ENCODE measurements at regions not wholly inside any gene's neighbourhood (a gene's known extent, or its start where the extent isn't known, plus 50 kb on each side); places are given as distances from the start of the nearest gene placed in this dataset.

DNA sequence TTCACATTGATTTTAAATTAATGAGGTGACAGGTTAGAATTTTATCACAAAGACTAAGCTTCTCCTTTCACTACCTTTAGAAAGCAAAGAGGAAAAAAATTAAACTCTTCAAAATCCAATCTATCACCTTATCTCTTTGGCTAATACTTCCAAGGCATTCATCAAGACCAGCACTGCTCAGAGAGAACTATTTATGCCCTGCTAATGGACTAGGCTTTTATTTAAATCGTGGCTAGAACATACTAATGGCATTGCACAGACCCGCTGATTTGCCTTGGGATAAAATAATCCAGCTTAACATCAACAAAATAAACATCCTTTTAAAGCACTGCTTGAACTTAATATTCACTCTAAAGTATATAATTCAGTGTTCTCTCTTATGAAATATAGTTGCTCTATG, 880.4 kb downstream of the HACE1 start:
- H3K36me3 ChIP-seq (ENCODE audit: insufficient read depth, low read length) = no peaks in the 10 kb centered on the region
- no peak overlapping the region for H3K4me3 Mint-ChIP-seq
- H3K27me3 Mint-ChIP-seq = no peaks in the 10 kb centered on the region
- H3K4me1 Mint-ChIP-seq = no peaks in the 10 kb centered on the region
- H3K4me3 ChIP-seq (ENCODE audit: low read length) = no peak overlapping the region
- no peak for DNase-seq
- no peaks in the 10 kb centered on the region for H3K9me3 ChIP-seq (ENCODE audit: low read length)
- H3K27ac ChIP-seq (ENCODE audit: low read depth, low read length) = no peak overlapping the region
- H3K27me3 ChIP-seq (ENCODE audit: insufficient read depth, low read length, poor library complexity, severe bottlenecking) = no peaks in the 10 kb centered on the region
- POLR2A ChIA-PET = no interaction called here
- H3K27ac Mint-ChIP-seq = no peak overlapping the region
- H3K9me3 Mint-ChIP-seq = peaks cover 0 to 24% (median 5%) of the 10 kb centered on the region in 5 donors
- no peaks in the 10 kb centered on the region for H3K4me1 ChIP-seq (ENCODE audit: insufficient read depth, low read length)
- CTCF ChIA-PET = no interaction called here
- H3K36me3 Mint-ChIP-seq = no peaks in the 10 kb centered on the region

GRCh38 chr6:103937389-103937788, 922.3 kb downstream of the HACE1 start:
- Mint-ChIP-seq H3K4me1 (no peaks in the 10 kb centered on the region), H3K27ac (no peak overlapping the region), H3K4me3 (no peak overlapping the region), H3K36me3 (no peaks in the 10 kb centered on the region), H3K9me3 (peaks cover 0 to 11% (median 4%) of the 10 kb centered on the region in 5 donors), H3K27me3 (no peaks in the 10 kb centered on the region)
- no peaks in the 10 kb centered on the region for H3K4me1 ChIP-seq (ENCODE audit: insufficient read depth, low read length)
- H3K4me3 ChIP-seq (ENCODE audit: low read length) = no peak overlapping the region
- H3K27me3 ChIP-seq (ENCODE audit: insufficient read depth, low read length, poor library complexity, severe bottlenecking) = no peaks in the 10 kb centered on the region
- no peak for DNase-seq
- ChIA-PET CTCF (no interaction called here), POLR2A (no interaction called here)
- H3K36me3 ChIP-seq (ENCODE audit: insufficient read depth, low read length) = no peaks in the 10 kb centered on the region
- no peak overlapping the region for H3K27ac ChIP-seq (ENCODE audit: low read depth, low read length)
- no peaks in the 10 kb centered on the region for H3K9me3 ChIP-seq (ENCODE audit: low read length)

GRCh38 chr6:103925317-103925716, 934.4 kb downstream of the HACE1 start:
- Mint-ChIP-seq H3K4me3 (no peak overlapping the region), H3K36me3 (no peaks in the 10 kb centered on the region), H3K4me1 (no peaks in the 10 kb centered on the region), H3K9me3 (peaks cover 0 to 28% (median 4%) of the 10 kb centered on the region in 5 donors), H3K27me3 (no peaks in the 10 kb centered on the region), H3K27ac (no peak overlapping the region)
- CTCF ChIA-PET = no interaction called here
- POLR2A ChIA-PET = no interaction called here
- Histone ChIP-seq H3K4me1 (ENCODE audit: insufficient read depth, low read length) (no peaks in the 10 kb centered on the region), H3K36me3 (ENCODE audit: insufficient read depth, low read length) (no peaks in the 10 kb centered on the region), H3K27me3 (ENCODE audit: insufficient read depth, low read length, poor library complexity, severe bottlenecking) (no peaks in the 10 kb centered on the region), H3K4me3 (ENCODE audit: low read length) (no peak overlapping the region), H3K27ac (ENCODE audit: low read depth, low read length) (no peak overlapping the region), H3K9me3 (ENCODE audit: low read length) (no peaks in the 10 kb centered on the region)
- DNase-seq = no peak

DNA sequence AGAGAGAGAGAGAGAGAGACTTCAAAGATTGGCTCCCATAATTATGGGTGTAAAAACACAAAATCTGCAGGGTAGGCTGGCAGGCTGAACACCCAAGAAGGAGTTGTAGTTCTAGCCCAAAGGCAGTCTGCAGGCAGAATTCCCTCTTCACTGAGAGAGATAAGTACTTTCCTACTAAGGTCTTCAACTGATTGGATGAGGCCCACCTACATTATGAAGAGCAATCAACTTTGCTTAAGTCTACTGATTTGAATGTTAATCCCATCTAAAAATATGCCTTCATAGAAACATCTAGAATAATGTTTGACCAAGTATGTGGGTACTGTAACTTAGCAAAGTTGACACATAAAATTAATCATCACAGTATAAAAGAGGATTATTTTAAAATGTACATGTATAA, 949.7 kb downstream of the HACE1 start:
- H3K27me3 Mint-ChIP-seq = no peaks in the 10 kb centered on the region
- Histone ChIP-seq H3K4me1 (ENCODE audit: insufficient read depth, low read length) (no peaks in the 10 kb centered on the region), H3K4me3 (ENCODE audit: low read length) (no peak overlapping the region), H3K9me3 (ENCODE audit: low read length) (no peaks in the 10 kb centered on the region), H3K27me3 (ENCODE audit: insufficient read depth, low read length, poor library complexity, severe bottlenecking) (no peaks in the 10 kb centered on the region), H3K27ac (ENCODE audit: low read depth, low read length) (no peak overlapping the region), H3K36me3 (ENCODE audit: insufficient read depth, low read length) (no peaks in the 10 kb centered on the region)
- ChIA-PET POLR2A (no interaction called here), CTCF (no interaction called here)
- H3K27ac Mint-ChIP-seq = no peak overlapping the region
- H3K4me3 Mint-ChIP-seq = no peak overlapping the region
- H3K36me3 Mint-ChIP-seq = no peaks in the 10 kb centered on the region
- H3K9me3 Mint-ChIP-seq = peaks cover 0 to 23% (median 3%) of the 10 kb centered on the region in 5 donors
- no peaks in the 10 kb centered on the region for H3K4me1 Mint-ChIP-seq
- DNase-seq = no peak

DNA sequence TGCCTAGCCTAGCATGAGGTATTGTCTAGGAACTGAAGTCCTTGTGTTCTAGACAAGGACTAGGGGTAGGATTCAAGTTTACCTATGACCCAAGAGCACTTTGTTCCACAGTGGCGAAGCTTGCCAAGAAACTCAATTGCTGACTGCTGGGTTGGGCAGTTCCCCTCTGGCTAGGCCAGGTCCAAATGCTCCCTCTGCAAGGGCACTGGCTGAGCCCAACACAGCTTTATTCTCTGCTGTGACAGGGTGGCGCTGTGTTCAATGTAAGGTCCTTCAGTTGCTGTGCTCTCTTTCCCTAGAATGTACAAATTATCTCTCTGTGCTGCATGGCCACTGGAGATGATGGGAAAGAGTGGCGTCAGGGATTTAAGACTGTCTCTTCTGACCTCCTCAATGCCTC, 950.8 kb downstream of the HACE1 start:
- Histone ChIP-seq H3K4me1 (ENCODE audit: insufficient read depth, low read length) (no peaks in the 10 kb centered on the region), H3K36me3 (ENCODE audit: insufficient read depth, low read length) (no peaks in the 10 kb centered on the region), H3K9me3 (ENCODE audit: low read length) (no peaks in the 10 kb centered on the region), H3K27ac (ENCODE audit: low read depth, low read length) (no peak overlapping the region), H3K27me3 (ENCODE audit: insufficient read depth, low read length, poor library complexity, severe bottlenecking) (no peaks in the 10 kb centered on the region), H3K4me3 (ENCODE audit: low read length) (no peak overlapping the region)
- Mint-ChIP-seq H3K9me3 (peaks cover 0 to 29% (median 3%) of the 10 kb centered on the region in 5 donors), H3K27ac (no peak overlapping the region), H3K4me3 (no peak overlapping the region), H3K27me3 (no peaks in the 10 kb centered on the region), H3K36me3 (no peaks in the 10 kb centered on the region), H3K4me1 (no peaks in the 10 kb centered on the region)
- POLR2A ChIA-PET = no interaction called here
- CTCF ChIA-PET = no interaction called here
- no peak for DNase-seq

GRCh38 chr6:103895136-103895535, 964.6 kb downstream of the HACE1 start:
- H3K4me1 Mint-ChIP-seq = no peaks in the 10 kb centered on the region
- H3K4me3 Mint-ChIP-seq = no peak overlapping the region
- Histone ChIP-seq H3K36me3 (ENCODE audit: insufficient read depth, low read length) (no peaks in the 10 kb centered on the region), H3K27ac (ENCODE audit: low read depth, low read length) (no peak overlapping the region), H3K9me3 (ENCODE audit: low read length) (no peaks in the 10 kb centered on the region), H3K4me1 (ENCODE audit: insufficient read depth, low read length) (no peaks in the 10 kb centered on the region), H3K27me3 (ENCODE audit: insufficient read depth, low read length, poor library complexity, severe bottlenecking) (no peaks in the 10 kb centered on the region), H3K4me3 (ENCODE audit: low read length) (no peak overlapping the region)
- H3K9me3 Mint-ChIP-seq = peaks cover 0 to 8% (median 0%) of the 10 kb centered on the region in 5 donors
- POLR2A ChIA-PET = no interaction called here
- H3K27ac Mint-ChIP-seq = no peak overlapping the region
- no peaks in the 10 kb centered on the region for H3K36me3 Mint-ChIP-seq
- H3K27me3 Mint-ChIP-seq = no peaks in the 10 kb centered on the region
- no peak for DNase-seq
- CTCF ChIA-PET = no interaction called here

DNA sequence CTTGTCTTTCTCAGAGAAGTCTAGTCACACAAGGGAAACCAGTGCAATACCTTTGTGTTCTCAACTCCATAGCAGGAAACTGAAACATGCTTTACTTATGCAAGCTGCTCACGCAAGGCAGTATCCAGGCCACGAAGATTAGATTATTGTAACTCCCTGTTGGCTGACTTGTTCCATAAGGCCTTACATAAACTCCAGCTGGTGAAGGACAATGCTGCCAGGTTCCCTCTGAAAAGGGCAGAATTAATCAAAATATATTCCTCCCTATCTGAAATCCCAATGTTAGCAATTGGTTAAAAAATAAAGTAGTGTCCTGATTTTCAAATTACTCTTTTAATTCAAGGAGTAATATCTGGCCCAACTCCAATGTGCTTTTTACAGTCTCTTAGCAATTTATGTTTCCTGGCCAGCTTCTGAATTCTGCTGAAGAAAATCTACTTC, 966.6 kb downstream of the HACE1 start:
- Histone ChIP-seq H3K9me3 (ENCODE audit: low read length) (no peaks in the 10 kb centered on the region), H3K36me3 (ENCODE audit: insufficient read depth, low read length) (no peaks in the 10 kb centered on the region), H3K4me1 (ENCODE audit: insufficient read depth, low read length) (no peaks in the 10 kb centered on the region), H3K27me3 (ENCODE audit: insufficient read depth, low read length, poor library complexity, severe bottlenecking) (no peaks in the 10 kb centered on the region), H3K27ac (ENCODE audit: low read depth, low read length) (no peak overlapping the region), H3K4me3 (ENCODE audit: low read length) (no peak overlapping the region)
- no peaks in the 10 kb centered on the region for H3K36me3 Mint-ChIP-seq
- H3K27me3 Mint-ChIP-seq = no peaks in the 10 kb centered on the region
- POLR2A ChIA-PET = no interaction called here
- H3K9me3 Mint-ChIP-seq = peaks cover 0 to 8% (median 0%) of the 10 kb centered on the region in 5 donors
- H3K4me1 Mint-ChIP-seq = no peaks in the 10 kb centered on the region
- no peak overlapping the region for H3K4me3 Mint-ChIP-seq
- no peak overlapping the region for H3K27ac Mint-ChIP-seq
- DNase-seq = no peak
- CTCF ChIA-PET = no interaction called here

DNA sequence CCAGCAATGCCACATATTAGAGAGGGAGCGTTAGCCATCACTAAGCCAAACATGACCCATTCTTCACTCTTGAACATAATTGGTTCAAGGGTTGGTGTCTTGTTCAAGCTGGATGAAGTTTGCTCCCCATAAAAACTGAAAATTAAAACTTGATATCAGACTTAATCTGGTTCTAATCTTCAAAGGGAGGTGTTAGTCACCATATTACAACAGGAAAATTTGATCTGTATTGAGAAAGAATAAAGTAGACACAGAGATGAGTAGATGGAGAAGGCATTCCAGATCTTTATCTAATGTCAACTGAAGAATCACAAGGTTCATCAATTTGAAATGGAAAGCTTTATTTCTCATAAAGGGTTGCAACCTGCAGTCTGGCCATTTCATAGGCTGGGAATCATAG, 972.8 kb downstream of the HACE1 start:
- Histone ChIP-seq H3K4me3 (ENCODE audit: low read length) (no peak overlapping the region), H3K4me1 (ENCODE audit: insufficient read depth, low read length) (no peaks in the 10 kb centered on the region), H3K36me3 (ENCODE audit: insufficient read depth, low read length) (no peaks in the 10 kb centered on the region), H3K27ac (ENCODE audit: low read depth, low read length) (no peak overlapping the region), H3K27me3 (ENCODE audit: insufficient read depth, low read length, poor library complexity, severe bottlenecking) (no peaks in the 10 kb centered on the region), H3K9me3 (ENCODE audit: low read length) (no peaks in the 10 kb centered on the region)
- Mint-ChIP-seq H3K9me3 (peaks cover 0 to 14% (median 4%) of the 10 kb centered on the region in 5 donors), H3K4me3 (no peak overlapping the region), H3K27me3 (no peaks in the 10 kb centered on the region), H3K4me1 (no peaks in the 10 kb centered on the region), H3K36me3 (no peaks in the 10 kb centered on the region), H3K27ac (no peak overlapping the region)
- DNase-seq = no peak
- CTCF ChIA-PET = no interaction called here
- POLR2A ChIA-PET = no interaction called here

DNA sequence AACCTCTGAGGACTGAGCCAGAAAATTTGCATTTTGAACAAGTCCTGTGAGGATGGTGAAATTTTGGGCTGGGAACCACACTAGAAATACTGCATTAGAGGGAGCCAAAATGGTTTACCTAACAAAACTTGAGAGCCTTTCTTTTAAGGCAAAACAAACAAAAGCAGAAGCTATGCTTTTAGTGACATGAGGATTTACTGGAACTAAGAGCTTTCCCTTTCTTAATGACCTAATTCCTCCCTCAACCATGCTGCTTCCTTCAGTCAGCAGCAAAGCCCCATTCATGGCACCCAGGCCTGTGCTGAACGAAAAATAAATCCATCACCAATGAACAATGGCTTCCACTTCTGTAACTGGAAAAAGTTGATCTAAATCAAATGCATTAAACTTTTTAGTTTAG, 974.3 kb downstream of the HACE1 start:
- H3K27ac Mint-ChIP-seq = no peak overlapping the region
- Histone ChIP-seq H3K27me3 (ENCODE audit: insufficient read depth, low read length, poor library complexity, severe bottlenecking) (no peaks in the 10 kb centered on the region), H3K4me3 (ENCODE audit: low read length) (no peak overlapping the region), H3K36me3 (ENCODE audit: insufficient read depth, low read length) (no peaks in the 10 kb centered on the region), H3K27ac (ENCODE audit: low read depth, low read length) (no peak overlapping the region), H3K4me1 (ENCODE audit: insufficient read depth, low read length) (no peaks in the 10 kb centered on the region), H3K9me3 (ENCODE audit: low read length) (no peaks in the 10 kb centered on the region)
- H3K4me3 Mint-ChIP-seq = no peak overlapping the region
- H3K9me3 Mint-ChIP-seq = peaks cover 0 to 12% (median 4%) of the 10 kb centered on the region in 5 donors
- H3K4me1 Mint-ChIP-seq = no peaks in the 10 kb centered on the region
- ChIA-PET CTCF (no interaction called here), POLR2A (no interaction called here)
- no peak for DNase-seq
- H3K36me3 Mint-ChIP-seq = no peaks in the 10 kb centered on the region
- H3K27me3 Mint-ChIP-seq = no peaks in the 10 kb centered on the region
